Peyer's patch (tissue), 4 donors: ENCODE measurements at regions not wholly inside any gene's neighbourhood (a gene's known extent, or its start where the extent isn't known, plus 50 kb on each side); places are given as distances from the start of the nearest gene placed in this dataset.

Experiments used
- POLR2A ChIP-seq, 2 donors: fragments of 450-650 bp; IDR thresholded peaks; one replicate each; pipeline ENCODE4 v1.5.1; 2017; ENCODE audit warnings: antibody characterized with exemption in 2 of 2, mild to moderate bottlenecking in 2 of 2, moderate library complexity in 2 of 2
- TF ChIP-seq, protein P1 (sequence below), 6 experiments: fragments of 450-650 bp in 4 of 6; fragments of 200-600 bp in 2 of 6; sonication (generic) in 1 of 6; IDR thresholded peaks; one replicate each; pipeline ENCODE4 v1.5.1; 2017 to 2019; ENCODE audit warnings: antibody characterized with exemption in 6 of 6, mild to moderate bottlenecking in 3 of 6, moderate library complexity in 1 of 6

DNA sequence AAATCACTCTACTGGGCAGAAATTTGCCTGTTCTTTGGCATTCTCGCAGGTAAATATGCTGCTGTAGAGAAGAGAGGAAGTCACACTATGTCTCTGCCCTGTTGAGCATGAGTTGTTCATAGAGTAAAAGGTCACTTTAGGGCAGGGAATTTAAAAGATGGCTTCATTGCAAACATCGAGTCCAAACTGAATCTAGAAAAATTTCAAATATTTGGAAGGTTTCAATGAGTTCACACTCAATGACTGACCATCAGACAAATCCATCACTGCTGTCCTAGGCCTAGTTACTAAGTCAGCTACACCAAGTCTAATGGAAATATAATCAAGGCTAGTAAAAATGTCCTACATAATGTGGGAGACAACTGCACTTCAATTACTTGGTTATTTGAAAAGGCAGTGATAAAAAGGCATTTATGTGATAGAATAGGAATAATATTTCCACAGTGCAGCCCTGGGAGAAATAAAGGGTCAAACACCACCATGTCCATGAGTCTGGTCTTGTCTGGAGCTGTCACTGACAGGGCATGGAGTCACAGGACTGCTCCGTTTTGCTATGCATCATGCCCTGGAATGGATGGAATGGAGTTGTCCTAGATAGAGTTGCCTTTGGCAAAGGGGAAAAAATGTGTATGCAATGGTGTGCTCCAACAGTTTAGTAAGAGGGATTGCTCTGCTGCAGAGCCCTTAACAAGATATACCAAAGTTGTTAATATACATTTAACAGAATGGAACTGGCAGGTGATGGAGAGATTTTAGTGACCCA lies 218.5 kb upstream of the DAPK1 start:
- TF ChIP-seq, protein P1, sequence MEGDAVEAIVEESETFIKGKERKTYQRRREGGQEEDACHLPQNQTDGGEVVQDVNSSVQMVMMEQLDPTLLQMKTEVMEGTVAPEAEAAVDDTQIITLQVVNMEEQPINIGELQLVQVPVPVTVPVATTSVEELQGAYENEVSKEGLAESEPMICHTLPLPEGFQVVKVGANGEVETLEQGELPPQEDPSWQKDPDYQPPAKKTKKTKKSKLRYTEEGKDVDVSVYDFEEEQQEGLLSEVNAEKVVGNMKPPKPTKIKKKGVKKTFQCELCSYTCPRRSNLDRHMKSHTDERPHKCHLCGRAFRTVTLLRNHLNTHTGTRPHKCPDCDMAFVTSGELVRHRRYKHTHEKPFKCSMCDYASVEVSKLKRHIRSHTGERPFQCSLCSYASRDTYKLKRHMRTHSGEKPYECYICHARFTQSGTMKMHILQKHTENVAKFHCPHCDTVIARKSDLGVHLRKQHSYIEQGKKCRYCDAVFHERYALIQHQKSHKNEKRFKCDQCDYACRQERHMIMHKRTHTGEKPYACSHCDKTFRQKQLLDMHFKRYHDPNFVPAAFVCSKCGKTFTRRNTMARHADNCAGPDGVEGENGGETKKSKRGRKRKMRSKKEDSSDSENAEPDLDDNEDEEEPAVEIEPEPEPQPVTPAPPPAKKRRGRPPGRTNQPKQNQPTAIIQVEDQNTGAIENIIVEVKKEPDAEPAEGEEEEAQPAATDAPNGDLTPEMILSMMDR (IDR thresholded peaks at IDR 0.05): no peak
- no peak for TF ChIP-seq POLR2A (IDR thresholded peaks at IDR 0.05)
